WI38 (cell line): ENCODE measurements at regions not wholly inside any gene's neighbourhood (a gene's known extent, or its start where the extent isn't known, plus 50 kb on each side); places are given as distances from the start of the nearest gene placed in this dataset.
"Not testable (repeated sequence)": the region's sequence is repeated elsewhere in the genome, so short reads cannot be mapped to it uniquely, and the experiment has no call there.

Experiments
- H3K4me3 ChIP-seq: 2 replicates; pipeline ENCODE4 v1.5.1; 2011; ENCODE audit warnings: low read depth, mild to moderate bottlenecking, control low read depth, low read length
- CTCF ChIP-seq: IDR thresholded peaks from 2 replicates; pipeline ENCODE4 v1.5.1; 2012; ENCODE audit warnings: low read depth, mild to moderate bottlenecking, control low read depth, low read length

- no peak overlapping the region for H3K4me3 ChIP-seq
- TF ChIP-seq CTCF = no peak
Observed at GRCh38 chr3:30477149-30477921, 129.1 kb upstream of the TGFBR2 start.

DNA sequence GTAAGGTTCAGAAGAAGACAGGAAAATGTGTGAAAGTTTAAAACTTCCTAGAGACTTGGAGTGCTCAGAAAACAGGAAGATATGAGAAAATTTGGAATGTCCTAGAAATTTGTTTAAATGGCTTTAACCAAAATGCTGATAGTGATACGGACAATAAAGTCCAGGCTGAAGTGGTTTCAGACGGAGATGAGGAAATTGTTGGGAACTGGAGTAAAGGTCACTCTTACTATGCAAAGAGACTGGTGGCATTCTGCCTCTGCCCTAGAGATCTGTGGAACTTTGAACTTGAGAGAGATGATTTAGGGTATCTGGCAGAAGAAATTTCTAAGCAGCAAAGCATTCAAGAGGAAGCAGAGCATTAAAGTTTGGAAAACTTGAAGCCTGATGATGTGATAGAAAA lies 126.7 kb upstream of the TGFBR2 start:
- H3K4me3 ChIP-seq = not testable (repeated sequence)

- H3K4me3 ChIP-seq = not testable (repeated sequence)
Observed at GRCh38 chr3:30480156-30480555, 126.2 kb upstream of the TGFBR2 start.

DNA sequence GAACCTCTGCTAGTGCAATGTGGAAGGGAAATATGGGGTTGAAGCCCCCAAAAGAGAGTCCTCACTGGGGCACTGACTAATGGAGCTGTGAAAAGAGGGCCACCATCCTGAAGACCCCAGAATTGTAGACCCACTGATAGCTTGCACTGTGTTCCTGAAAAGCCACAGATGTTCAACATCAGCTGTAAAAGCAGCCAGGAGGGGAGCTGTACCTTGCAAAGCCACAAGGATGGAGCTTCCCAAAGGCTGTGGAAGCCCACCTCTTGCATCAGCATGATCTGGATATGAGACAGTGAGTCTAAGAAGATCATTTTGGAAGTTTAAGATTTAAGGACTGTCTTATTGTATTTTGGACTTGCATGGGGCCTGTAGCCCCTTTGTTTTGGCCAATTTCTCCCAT lies 125.8 kb upstream of the TGFBR2 start:
- no peak overlapping the region for H3K4me3 ChIP-seq
- no peak for TF ChIP-seq CTCF

- TF ChIP-seq CTCF = no peak
- H3K4me3 ChIP-seq = no peak overlapping the region
Observed at GRCh38 chr3:30481241-30481640, 125.2 kb upstream of the TGFBR2 start.

- H3K4me3 ChIP-seq = not testable (repeated sequence)
Observed at GRCh38 chr3:30484229-30484628, 122.2 kb upstream of the TGFBR2 start.

GRCh38 chr3:30486368-30486767 lies 120.0 kb upstream of the TGFBR2 start:
- TF ChIP-seq CTCF = no peak
- H3K4me3 ChIP-seq = no peak overlapping the region

- no peak for TF ChIP-seq CTCF
- no peak overlapping the region for H3K4me3 ChIP-seq
Observed at GRCh38 chr3:30488070-30488756, 118.2 kb upstream of the TGFBR2 start.
